GM06990 (cell line): ENCODE measurements at regions not wholly inside any gene's neighbourhood (a gene's known extent, or its start where the extent isn't known, plus 50 kb on each side); places are given as distances from the start of the nearest gene placed in this dataset.

Source experiments
- DNase-seq: peaks from one replicate; pipeline ENCODE4 v3.0.0-alpha.2; 2011; ENCODE audit not compliant: insufficient read length; ENCODE audit errors: extremely low read depth
- H3K27me3 ChIP-seq: replicated peaks from 2 replicates; pipeline ENCODE4 v1.6.0; 2011; ENCODE audit warnings: low read length; ENCODE audit not compliant: control insufficient read depth, insufficient read depth
- H3K36me3 ChIP-seq: 2 replicates; pipeline ENCODE4 v1.5.1; 2011; ENCODE audit warnings: low read length; ENCODE audit not compliant: control insufficient read depth, insufficient read depth
- H3K4me3 ChIP-seq: replicated peaks from 2 replicates; pipeline ENCODE4 v1.5.1; 2011; ENCODE audit warnings: low read depth, mild to moderate bottlenecking, control low read depth, low read length
- TF ChIP-seq, protein P1 (sequence below): IDR thresholded peaks from 2 replicates; pipeline ENCODE4 v1.5.1; 2011; ENCODE audit warnings: low read length, control low read depth, mild to moderate bottlenecking, inconsistent platforms; ENCODE audit not compliant: insufficient read depth, poor library complexity, severe bottlenecking

DNA sequence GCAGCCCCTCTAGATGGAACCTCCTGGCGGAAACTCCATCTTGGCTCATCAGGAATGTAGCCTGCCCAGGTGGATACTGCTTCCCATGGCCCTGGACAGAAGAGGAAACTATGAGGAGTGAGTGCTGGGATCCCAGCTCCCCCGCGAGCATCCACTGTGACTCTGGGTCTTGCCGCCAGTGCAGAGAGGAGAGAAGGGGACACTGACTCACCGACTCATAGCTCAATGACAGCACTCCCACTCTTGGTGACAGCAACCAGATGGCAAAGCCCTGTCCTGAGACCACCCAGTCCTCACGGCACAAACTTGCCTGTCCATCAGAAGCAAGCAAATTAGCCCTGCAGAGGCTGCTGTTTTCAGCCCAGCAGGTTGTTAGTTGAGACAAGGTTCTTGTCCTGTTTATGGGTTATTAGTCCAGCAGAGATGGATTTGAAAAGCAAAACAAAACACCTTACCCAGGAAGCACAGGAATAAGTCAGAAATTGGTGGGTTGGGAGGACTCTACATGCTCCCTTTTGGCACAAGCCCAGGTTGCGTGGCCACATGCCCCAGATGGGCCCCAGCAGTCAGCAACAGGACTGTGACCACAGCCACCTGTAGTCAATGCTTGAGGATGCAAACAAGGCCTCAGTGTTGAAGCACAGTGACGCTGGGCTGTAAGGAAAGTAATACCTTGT is 111.5 kb upstream of the GLI2 start:
- Histone ChIP-seq H3K27me3 (no peaks in the 10 kb centered on the region), H3K36me3 (no peaks in the 10 kb centered on the region), H3K4me3 (no peak overlapping the region)
- TF ChIP-seq, protein P1, sequence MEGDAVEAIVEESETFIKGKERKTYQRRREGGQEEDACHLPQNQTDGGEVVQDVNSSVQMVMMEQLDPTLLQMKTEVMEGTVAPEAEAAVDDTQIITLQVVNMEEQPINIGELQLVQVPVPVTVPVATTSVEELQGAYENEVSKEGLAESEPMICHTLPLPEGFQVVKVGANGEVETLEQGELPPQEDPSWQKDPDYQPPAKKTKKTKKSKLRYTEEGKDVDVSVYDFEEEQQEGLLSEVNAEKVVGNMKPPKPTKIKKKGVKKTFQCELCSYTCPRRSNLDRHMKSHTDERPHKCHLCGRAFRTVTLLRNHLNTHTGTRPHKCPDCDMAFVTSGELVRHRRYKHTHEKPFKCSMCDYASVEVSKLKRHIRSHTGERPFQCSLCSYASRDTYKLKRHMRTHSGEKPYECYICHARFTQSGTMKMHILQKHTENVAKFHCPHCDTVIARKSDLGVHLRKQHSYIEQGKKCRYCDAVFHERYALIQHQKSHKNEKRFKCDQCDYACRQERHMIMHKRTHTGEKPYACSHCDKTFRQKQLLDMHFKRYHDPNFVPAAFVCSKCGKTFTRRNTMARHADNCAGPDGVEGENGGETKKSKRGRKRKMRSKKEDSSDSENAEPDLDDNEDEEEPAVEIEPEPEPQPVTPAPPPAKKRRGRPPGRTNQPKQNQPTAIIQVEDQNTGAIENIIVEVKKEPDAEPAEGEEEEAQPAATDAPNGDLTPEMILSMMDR = no peak
- DNase-seq = no peak

DNA sequence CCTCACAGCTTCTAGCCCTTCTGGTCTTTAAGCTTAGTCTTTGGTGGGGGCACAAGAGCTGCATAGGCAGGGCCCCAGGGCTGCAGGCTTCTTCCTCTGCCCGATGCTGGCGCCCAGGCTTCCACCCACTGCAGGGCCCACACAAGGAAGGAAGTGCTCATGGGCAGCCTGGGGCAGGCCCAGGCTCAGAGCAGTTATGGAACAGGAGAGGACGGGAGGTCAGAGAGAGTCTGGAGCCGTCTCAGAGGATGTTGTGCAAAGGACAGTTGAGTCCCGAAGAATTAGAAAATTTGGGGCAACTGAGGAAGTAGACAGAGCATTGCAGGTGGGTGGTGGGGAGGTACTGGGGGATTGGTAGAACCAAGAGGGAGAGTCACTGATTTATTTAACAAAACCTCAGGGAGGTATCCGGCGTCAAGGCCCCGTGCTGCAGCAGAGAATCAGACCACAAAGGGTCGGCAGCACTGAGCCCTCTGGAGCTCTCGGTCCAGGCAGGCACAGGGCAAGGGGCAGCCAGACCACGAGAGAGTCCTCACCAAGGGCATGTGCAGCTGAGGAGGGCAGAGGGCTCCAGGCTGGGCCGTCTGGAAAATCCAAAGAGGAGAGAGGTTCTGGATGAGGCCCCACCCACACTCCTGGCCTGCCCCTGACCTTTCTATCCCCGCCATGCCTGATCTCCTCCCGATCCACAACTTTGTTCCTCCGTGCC is 110.8 kb upstream of the GLI2 start:
- Histone ChIP-seq H3K36me3 (no peaks in the 10 kb centered on the region), H3K4me3 (no peak overlapping the region), H3K27me3 (no peaks in the 10 kb centered on the region)
- TF ChIP-seq, protein P1 = no peak
- no peak for DNase-seq

DNA sequence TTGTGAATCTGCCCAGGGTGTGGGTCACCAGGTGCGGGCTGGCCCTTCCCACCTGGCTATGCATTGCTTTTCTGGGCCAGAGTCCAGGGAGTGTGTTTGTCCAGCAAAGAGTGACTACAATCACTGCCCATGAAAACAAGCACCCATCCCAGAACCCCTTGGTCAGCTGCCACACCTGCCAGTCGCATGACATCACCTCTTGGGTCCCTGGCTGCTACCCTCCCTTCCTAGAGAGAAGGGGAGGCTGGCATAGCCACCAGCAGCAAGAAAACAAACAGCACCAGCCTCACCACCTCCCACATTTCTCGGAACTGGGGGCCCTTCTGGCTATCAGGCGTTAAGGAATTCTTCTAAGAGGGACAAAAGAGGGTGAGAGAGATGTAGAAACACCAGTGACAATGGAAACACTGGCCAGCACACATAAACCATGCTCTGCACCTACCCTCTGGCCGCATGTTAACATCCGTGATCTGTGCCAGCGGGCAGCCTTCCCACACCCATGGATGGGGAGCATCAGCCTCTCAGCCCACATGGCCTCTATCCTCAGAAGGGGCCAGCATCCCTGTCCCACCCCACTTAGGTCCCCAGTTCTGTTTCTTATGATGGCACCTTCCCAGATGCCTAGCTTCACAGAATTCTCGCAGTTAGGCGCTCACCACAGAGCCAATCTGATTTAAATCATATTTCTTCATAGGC is 109.7 kb upstream of the GLI2 start:
- no peaks in the 10 kb centered on the region for H3K27me3 ChIP-seq
- DNase-seq = no peak

DNA sequence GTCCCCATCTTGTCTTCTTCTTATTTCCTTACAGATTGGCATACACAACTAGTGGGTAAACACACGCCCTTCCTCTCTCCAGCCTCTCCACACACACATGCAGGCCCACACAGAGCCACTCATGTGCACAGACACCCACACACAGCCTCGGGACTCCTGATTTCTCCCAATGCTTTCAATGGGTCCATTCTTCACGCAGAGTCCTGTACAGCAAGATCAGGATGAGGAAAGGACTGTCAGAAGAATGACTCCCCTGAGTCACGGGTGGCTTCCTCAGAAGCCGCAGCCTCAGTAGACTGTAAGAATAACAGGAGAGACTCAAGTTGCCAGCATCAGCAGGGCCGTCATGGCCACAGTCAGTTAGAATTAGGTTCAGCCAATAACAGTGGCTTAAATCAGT is 109.1 kb upstream of the GLI2 start:
- no peaks in the 10 kb centered on the region for H3K27me3 ChIP-seq
- no peaks in the 10 kb centered on the region for H3K36me3 ChIP-seq
- no peak overlapping the region for H3K4me3 ChIP-seq
- TF ChIP-seq, protein P1 = no peak
- DNase-seq = no peak

More for the DNA sequence above, 109.7 kb upstream of the GLI2 start:
- no peaks in the 10 kb centered on the region for H3K36me3 ChIP-seq
- TF ChIP-seq, protein P1 = no peak
- no peak overlapping the region for H3K4me3 ChIP-seq

DNA sequence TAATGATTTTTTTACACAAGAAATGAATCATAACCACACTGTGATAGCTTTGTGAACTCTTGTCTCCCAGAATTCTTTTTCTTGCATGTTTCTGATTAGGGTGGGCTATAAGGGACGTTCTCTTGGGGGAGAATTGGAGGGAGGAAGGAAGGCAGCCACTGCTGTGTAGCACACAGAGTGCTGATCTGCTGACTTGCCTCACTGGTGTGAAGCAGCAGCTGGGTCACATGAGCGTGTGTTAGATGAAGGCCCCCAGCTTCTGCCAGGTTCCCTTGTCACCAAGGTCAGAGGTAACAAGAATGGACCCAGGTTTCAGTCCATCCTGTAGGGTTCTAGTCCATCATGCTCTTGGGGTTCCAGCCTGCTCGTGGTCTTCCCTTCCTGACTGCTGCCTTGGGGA is 107.4 kb upstream of the GLI2 start:
- H3K4me3 ChIP-seq = no peak overlapping the region
- H3K36me3 ChIP-seq = no peaks in the 10 kb centered on the region
- TF ChIP-seq, protein P1 = no peak
- DNase-seq = no peak
- no peaks in the 10 kb centered on the region for H3K27me3 ChIP-seq
